H1 (cell line): ENCODE measurements at regions not wholly inside any gene's neighbourhood (a gene's known extent, or its start where the extent isn't known, plus 50 kb on each side); places are given as distances from the start of the nearest gene placed in this dataset.

Experiments used
- BRCA1 ChIP-seq: IDR thresholded peaks from 2 replicates; pipeline ENCODE4 v1.6.1; 2012; ENCODE audit warnings: low read depth, low read length, improper control_type of control experiment
- CREB1 ChIP-seq: IDR thresholded peaks from 2 replicates; pipeline ENCODE4 v1.6.1; 2012; ENCODE audit warnings: inconsistent platforms
- CTCF ChIP-seq, 3 experiments: IDR thresholded peaks; 1 replicate in 2 of 3; 2 replicates in 1 of 3; pipeline versions ENCODE4 v1.5.1 to v1.6.1; 2011; ENCODE audit warnings: low read length in 3 of 3, mild to moderate bottlenecking in 3 of 3, inconsistent platforms in 2 of 3, low read depth in 1 of 3, moderate library complexity in 1 of 3; ENCODE audit not compliant: insufficient read depth in 1 of 3; ENCODE audit errors: control extremely low read depth in 1 of 3
- EP300 ChIP-seq, 2 experiments: IDR thresholded peaks; 1 replicate in 1 of 2; 2 replicates in 1 of 2; pipeline ENCODE4 v1.6.1; 2011 to 2012; ENCODE audit warnings: low read depth in 2 of 2, low read length in 2 of 2, mild to moderate bottlenecking in 2 of 2, borderline replicate concordance in 1 of 2, inconsistent platforms in 1 of 2, moderate library complexity in 1 of 2
- JUND ChIP-seq: IDR thresholded peaks from 2 replicates; pipeline ENCODE4 v1.6.1; 2011; ENCODE audit warnings: mild to moderate bottlenecking, improper control_type of control experiment, low read length
- KDM5A ChIP-seq: fragments of 200-600 bp; IDR thresholded peaks from 2 replicates; pipeline ENCODE4 v1.7.1; 2012; ENCODE audit warnings: mild to moderate bottlenecking, low read length, inconsistent platforms, mixed read lengths
- POLR2A ChIP-seq, 2 experiments: IDR thresholded peaks; 1 replicate in 1 of 2; 2 replicates in 1 of 2; pipeline ENCODE4 v1.6.1; 2011; ENCODE audit warnings: low read depth in 2 of 2, low read length in 2 of 2, mild to moderate bottlenecking in 2 of 2; ENCODE audit errors: control extremely low read depth in 1 of 2
- POLR2AphosphoS5 ChIP-seq: IDR thresholded peaks from 2 replicates; pipeline ENCODE4 v1.6.1; 2011; ENCODE audit warnings: low read depth, low read length
- SP1 ChIP-seq: IDR thresholded peaks from 2 replicates; pipeline ENCODE4 v1.6.1; 2011; ENCODE audit warnings: low read depth, low read length
- TBP ChIP-seq: IDR thresholded peaks from 2 replicates; pipeline ENCODE4 v1.6.1; 2011; ENCODE audit warnings: low read depth, low read length, improper control_type of control experiment

DNA sequence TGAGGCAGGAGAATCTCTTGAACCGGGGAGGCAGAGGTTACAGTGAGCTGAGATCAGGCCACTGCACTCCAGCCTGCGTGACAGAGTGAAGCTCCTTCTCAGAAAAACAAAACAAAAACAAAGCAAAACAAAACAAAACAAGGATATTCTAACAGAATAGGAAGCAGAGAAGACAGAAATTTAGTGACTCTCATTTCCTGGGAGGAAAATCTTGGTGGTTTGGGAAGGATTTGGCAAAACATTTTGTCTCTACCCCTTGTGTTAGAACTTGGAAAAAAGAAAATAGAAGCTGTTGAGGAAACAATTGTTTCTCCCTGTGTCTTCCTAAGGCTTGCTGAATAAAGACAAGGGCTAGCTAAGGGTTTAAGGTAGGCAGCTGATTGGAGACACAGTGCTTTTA, 79.7 kb upstream of the PTPRR start:
- no peak for TF ChIP-seq CTCF (IDR thresholded peaks at IDR 0.05; ENCODE audit: control extremely low read depth in 1 of 3, insufficient read depth in 1 of 3, low read depth in 1 of 3, low read length in 3 of 3)
- no peak for TF ChIP-seq POLR2AphosphoS5
- TF ChIP-seq CREB1 = no peak
- TF ChIP-seq EP300 (IDR thresholded peaks at IDR 0.05; ENCODE audit: borderline replicate concordance in 1 of 2, low read depth in 2 of 2, low read length in 2 of 2) = no peak
- TF ChIP-seq POLR2A (IDR thresholded peaks at IDR 0.05; ENCODE audit: control extremely low read depth in 1 of 2, low read depth in 2 of 2, low read length in 2 of 2) = no peak
- TF ChIP-seq BRCA1 = no peak
- no peak for TF ChIP-seq KDM5A
- TF ChIP-seq JUND = no peak
- no peak for TF ChIP-seq SP1
- no peak for TF ChIP-seq TBP
